Mucosa of descending colon (tissue), 3 donors: ENCODE measurements at regions not wholly inside any gene's neighbourhood (a gene's known extent, or its start where the extent isn't known, plus 50 kb on each side); places are given as distances from the start of the nearest gene placed in this dataset.

Experiments used
- ATAC-seq: fragments of 200-7000 bp; cut with Tn5 transposase; one replicate; pipeline ENCODE4 v1.9.1; 2020; ENCODE audit warnings: mild to moderate bottlenecking, moderate library complexity
- DNase-seq, 3 donors: peaks; one replicate each; pipeline ENCODE4 v3.0.0-alpha.2; 2020
- H3K36me3 ChIP-seq: fragments of 200-600 bp; one replicate; pipeline ENCODE4 v1.8.0; 2021; ENCODE audit warnings: low read depth, mild to moderate bottlenecking
- H3K4me1 ChIP-seq: fragments of 200-600 bp; one replicate; pipeline ENCODE4 v1.8.0; 2021; ENCODE audit warnings: low read depth, mild to moderate bottlenecking
- H3K4me3 ChIP-seq: fragments of 200-600 bp; one replicate; pipeline ENCODE4 v1.8.0; 2021; ENCODE audit warnings: mild to moderate bottlenecking
- H3K9me3 ChIP-seq: fragments of 200-600 bp; one replicate; pipeline ENCODE4 v1.8.0; 2021; ENCODE audit warnings: mild to moderate bottlenecking
- intact Hi-C, 2 donors: fragments of 100-400 bp; cut with DNase I in 1 of 2; cut with micrococcal nuclease in 1 of 2; formaldehyde crosslinking; loops; one replicate each; pipeline versions ENCODE4 v1.11.0 to v1.11.1; 2022; cut with DNase I, micrococcal nuclease
- TF ChIP-seq, protein P1 (sequence below): fragments of 200-600 bp; IDR thresholded peaks from one replicate; pipeline ENCODE4 v1.8.0; 2022; ENCODE audit warnings: antibody characterized with exemption, mild to moderate bottlenecking
- donor health status: DM: no; HTN: no; CAD: no; lungs with moderate emphysema.
- donor health status: DM: no; HTN: no; CAD: no.
- donor health status: DM: no; HTN: yes; CAD: no.

DNA sequence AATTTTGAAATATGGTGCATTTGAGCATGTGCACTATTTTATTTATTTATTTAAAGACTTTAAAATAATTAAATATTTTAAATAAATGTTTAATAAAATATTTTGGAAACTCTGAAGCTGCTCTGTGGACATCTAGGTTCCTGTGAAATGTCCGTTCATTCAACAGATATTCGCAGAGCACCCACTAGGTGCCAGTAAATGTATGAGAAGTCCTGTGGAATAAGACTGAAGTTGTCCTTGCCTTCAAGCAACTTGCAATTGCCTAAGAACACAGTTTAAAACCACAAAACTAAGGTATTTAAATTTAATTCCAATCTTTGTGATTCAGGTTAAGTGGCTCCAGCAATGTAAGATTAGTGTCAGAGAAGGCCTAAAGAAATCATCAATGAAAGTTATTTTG lies 306.7 kb downstream of the GBA3 start:
- intact Hi-C loops = no loop called here
- no peak overlapping the region for H3K4me3 ChIP-seq
- ATAC-seq (no peak), DNase-seq (no peak)
- TF ChIP-seq, protein P1, sequence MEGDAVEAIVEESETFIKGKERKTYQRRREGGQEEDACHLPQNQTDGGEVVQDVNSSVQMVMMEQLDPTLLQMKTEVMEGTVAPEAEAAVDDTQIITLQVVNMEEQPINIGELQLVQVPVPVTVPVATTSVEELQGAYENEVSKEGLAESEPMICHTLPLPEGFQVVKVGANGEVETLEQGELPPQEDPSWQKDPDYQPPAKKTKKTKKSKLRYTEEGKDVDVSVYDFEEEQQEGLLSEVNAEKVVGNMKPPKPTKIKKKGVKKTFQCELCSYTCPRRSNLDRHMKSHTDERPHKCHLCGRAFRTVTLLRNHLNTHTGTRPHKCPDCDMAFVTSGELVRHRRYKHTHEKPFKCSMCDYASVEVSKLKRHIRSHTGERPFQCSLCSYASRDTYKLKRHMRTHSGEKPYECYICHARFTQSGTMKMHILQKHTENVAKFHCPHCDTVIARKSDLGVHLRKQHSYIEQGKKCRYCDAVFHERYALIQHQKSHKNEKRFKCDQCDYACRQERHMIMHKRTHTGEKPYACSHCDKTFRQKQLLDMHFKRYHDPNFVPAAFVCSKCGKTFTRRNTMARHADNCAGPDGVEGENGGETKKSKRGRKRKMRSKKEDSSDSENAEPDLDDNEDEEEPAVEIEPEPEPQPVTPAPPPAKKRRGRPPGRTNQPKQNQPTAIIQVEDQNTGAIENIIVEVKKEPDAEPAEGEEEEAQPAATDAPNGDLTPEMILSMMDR = no peak
- H3K4me1 ChIP-seq = no peaks in the 10 kb centered on the region
- no peaks in the 10 kb centered on the region for H3K9me3 ChIP-seq
- no peaks in the 10 kb centered on the region for H3K36me3 ChIP-seq

DNA sequence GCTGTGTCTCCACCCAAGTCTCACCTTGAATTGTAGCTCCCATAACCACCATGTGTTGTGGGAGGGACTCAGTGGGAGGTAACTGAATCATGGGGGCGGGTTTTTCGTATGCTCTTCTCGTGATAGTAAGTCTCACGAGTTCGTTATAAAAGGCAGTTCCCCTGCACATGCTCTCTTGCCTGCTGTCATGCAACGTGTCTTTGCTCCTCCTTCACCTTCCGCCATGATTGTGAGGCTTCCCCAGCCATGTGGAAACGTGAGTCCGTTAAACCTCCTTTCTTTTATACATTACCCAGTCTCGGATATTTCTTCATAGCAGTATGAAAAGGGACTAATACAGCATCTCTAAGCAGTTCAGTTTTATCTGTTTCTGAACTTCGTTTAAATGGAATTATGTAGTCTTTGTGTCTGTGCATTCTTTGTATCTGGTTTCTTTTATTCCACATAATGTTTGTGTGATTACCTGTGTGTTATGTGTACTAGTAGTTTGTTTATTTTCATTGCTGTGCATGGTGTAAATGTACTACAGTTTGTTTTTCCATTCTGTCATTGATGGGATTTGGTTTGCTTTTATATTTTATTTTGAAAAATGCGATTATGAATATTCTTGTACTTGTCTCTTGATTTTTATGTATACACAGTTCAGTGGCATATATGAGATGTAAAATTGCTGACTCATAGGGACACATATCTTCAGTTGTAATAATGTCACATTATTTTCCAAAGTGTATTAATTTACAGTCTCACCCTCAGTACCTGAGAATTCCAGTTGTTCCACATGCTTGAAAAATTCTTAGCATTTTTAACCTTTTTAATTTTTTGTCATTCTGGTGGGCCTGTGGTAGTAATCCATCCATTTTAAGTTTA lies 304.9 kb downstream of the GBA3 start:
- TF ChIP-seq, protein P1 = no peak
- intact Hi-C loops = no loop called here
- Histone ChIP-seq H3K4me1 (no peaks in the 10 kb centered on the region), H3K36me3 (no peaks in the 10 kb centered on the region), H3K9me3 (no peaks in the 10 kb centered on the region), H3K4me3 (no peak overlapping the region)
- DNase-seq = no peak
- no peak for ATAC-seq

DNA sequence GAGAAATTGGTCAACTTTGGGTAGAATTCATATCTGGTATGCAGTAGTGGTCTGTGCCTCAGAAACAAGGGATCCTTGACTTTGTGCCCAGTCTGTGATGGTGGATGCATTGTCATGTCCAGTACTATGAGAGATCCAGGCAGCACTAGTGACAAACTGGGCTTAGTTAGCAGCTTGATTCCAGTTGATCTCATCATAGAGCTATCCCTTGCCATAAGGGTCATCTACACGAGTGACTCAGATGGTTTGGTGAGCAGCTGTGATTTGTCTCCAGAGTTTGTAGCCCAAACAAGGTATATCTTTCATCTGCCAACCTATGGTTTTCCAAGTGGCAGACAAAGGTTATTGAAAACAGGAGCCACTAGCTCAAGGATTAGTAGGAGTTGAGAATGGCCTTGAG lies 298.8 kb downstream of the GBA3 start:
- ATAC-seq = no peak

DNA sequence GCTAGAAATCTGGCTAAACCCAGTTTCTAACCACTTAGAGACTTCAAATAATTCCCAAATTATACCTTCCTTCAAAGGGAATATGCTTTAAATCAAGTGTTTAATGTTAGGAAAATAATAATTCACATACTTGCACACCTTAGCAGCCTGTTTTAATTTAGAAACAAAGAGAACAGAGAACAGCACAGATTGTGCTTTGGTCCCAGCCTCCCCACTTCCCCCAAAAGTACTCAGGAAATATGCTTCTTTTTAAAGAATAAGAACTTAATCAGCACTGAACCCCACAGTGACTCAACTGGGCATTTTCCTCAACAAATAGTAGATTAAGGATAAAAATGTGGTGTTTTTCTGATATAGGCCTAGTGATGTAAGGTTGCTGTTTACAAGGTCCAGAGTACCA lies 295.8 kb downstream of the GBA3 start:
- DNase-seq (no peak), ATAC-seq (no peak)
- Histone ChIP-seq H3K9me3 (no peaks in the 10 kb centered on the region), H3K4me1 (no peaks in the 10 kb centered on the region), H3K36me3 (no peaks in the 10 kb centered on the region), H3K4me3 (no peak overlapping the region)
- TF ChIP-seq, protein P1 = no peak
- intact Hi-C loops = no loop called here

More for the DNA sequence above, 298.8 kb downstream of the GBA3 start:
- no peaks in the 10 kb centered on the region for H3K36me3 ChIP-seq
- no peaks in the 10 kb centered on the region for H3K4me1 ChIP-seq
- no peak overlapping the region for H3K4me3 ChIP-seq
- DNase-seq = no peak
- intact Hi-C loops = no loop called here
- H3K9me3 ChIP-seq = no peaks in the 10 kb centered on the region
- TF ChIP-seq, protein P1 = no peak

DNA sequence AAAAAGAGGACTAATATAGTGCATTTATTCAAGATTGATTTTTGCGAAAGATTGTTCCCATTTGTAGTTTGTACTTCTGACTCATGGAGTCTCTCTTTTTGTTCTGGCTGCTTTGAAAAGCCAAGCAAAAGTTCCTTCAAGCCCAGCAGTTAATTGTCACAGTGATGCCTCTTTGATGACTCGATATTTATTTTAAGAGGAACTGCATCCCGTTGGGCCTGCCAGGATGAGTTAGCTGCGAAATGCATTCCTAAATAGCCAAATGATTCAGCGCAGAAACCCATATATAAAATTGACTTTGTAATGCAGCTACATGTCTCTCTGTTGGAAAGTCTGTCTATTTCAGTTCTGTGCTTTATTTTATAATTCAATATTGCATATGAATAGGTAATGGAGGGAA lies 295.1 kb downstream of the GBA3 start:
- Histone ChIP-seq H3K4me1 (no peaks in the 10 kb centered on the region), H3K9me3 (no peaks in the 10 kb centered on the region), H3K4me3 (no peak overlapping the region), H3K36me3 (no peaks in the 10 kb centered on the region)
- intact Hi-C loops = no loop called here
- ATAC-seq (no peak), DNase-seq (no peak)
- TF ChIP-seq, protein P1 = no peak
